BLaER1 treated with 17β-estradiol and CSF1 and Interleukin-3, amounts not matched to agents 10 nM and 100 nM (cell line): ENCODE measurements at regions not wholly inside any gene's neighbourhood (a gene's known extent, or its start where the extent isn't known, plus 50 kb on each side); places are given as distances from the start of the nearest gene placed in this dataset.

Source experiments
- H3K27ac ChIP-seq, 11 experiments: shearing (Covaris generic); formaldehyde crosslinking; 2 replicates each; pipeline ENCODE4 v1.8.1; 2022
- H3K27me3 ChIP-seq, 11 experiments: shearing (Covaris generic); formaldehyde crosslinking; 2 replicates each; pipeline ENCODE4 v1.8.1; 2022
- H3K36me3 ChIP-seq, 11 experiments: shearing (Covaris generic); formaldehyde crosslinking; 2 replicates each; pipeline ENCODE4 v1.8.1; 2022
- H3K4me1 ChIP-seq, 10 experiments: shearing (Covaris generic); formaldehyde crosslinking; 2 replicates each; pipeline ENCODE4 v1.8.1; 2022
- H3K4me2 ChIP-seq, 11 experiments: shearing (Covaris generic); formaldehyde crosslinking; 2 replicates each; pipeline ENCODE4 v1.8.1; 2022
- H3K4me3 ChIP-seq, 10 experiments: shearing (Covaris generic); formaldehyde crosslinking; 2 replicates each; pipeline ENCODE4 v1.8.1; 2022
- H3K9ac ChIP-seq, 11 experiments: shearing (Covaris generic); formaldehyde crosslinking; 2 replicates each; pipeline ENCODE4 v1.8.1; 2022
- H3K9me3 ChIP-seq, 11 experiments: shearing (Covaris generic); formaldehyde crosslinking; replicated peaks in 1 of 11; 2 replicates each; pipeline ENCODE4 v1.8.1; 2022
- H4K20me1 ChIP-seq, 11 experiments: shearing (Covaris generic); formaldehyde crosslinking; 2 replicates each; pipeline ENCODE4 v1.8.1; 2022
- Cebpa-rat ChIP-seq, 11 experiments: shearing (Covaris generic); IDR thresholded peaks; 2 replicates each; pipeline ENCODE4 v1.8.1; 2022

DNA sequence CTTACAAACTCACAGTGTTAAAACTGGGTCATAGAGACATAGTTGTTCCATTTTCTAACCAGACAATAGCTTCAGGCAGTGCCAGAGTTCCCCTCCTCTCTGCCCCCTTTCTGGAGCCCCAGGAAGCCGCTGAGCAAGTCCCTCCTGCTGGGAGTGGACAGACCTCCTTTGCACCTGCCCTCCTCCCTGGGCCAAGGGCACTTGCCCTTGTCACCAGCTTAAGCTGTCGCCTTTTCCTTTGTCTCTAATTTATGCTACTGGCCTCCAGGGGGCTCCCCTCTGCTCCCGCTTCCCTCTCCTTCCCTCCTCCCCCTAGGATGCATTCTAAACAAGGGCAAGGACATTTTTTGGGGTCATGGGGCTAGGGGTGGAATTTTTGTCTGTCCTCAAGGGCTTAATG, 182.4 kb downstream of the MIS18A start:
- no peaks in the 10 kb centered on the region for H4K20me1 ChIP-seq
- H3K27me3 ChIP-seq = no peaks in the 10 kb centered on the region
- H3K4me3 ChIP-seq = no peak overlapping the region
- 0 out of 22 replicates have a peak overlapping the region, but pooled peaks of 1 of the 11 experiments have one; percentile 6 for H3K27ac ChIP-seq
- H3K9ac ChIP-seq = peak overlapping the region in 2 of 11 experiments; percentile 21 to 50; a peak in 2 of 22 replicates
- no peak for TF ChIP-seq Cebpa-rat (IDR thresholded peaks at IDR 0.05)
- no peak overlapping the region for H3K4me2 ChIP-seq
- no peaks in the 10 kb centered on the region; a peak in 3 of 20 replicates for H3K4me1 ChIP-seq
- H3K9me3 ChIP-seq = peaks cover 0 to 21% (median 10%) of the 10 kb centered on the region in 11 experiments; a peak in 11 of 22 replicates
- H3K36me3 ChIP-seq = no peaks in the 10 kb centered on the region

GRCh38 chr21:32094804-32095203, 184.0 kb downstream of the MIS18A start:
- H3K4me3 ChIP-seq = no peak overlapping the region
- H4K20me1 ChIP-seq = no peaks in the 10 kb centered on the region
- H3K4me2 ChIP-seq = no peak overlapping the region
- H3K4me1 ChIP-seq = no peaks in the 10 kb centered on the region; a peak in 3 of 20 replicates
- H3K27ac ChIP-seq = no peak overlapping the region
- no peak for TF ChIP-seq Cebpa-rat (IDR thresholded peaks at IDR 0.05)
- peaks cover 0 to 21% (median 10%) of the 10 kb centered on the region in 11 experiments; a peak in 11 of 22 replicates for H3K9me3 ChIP-seq
- H3K36me3 ChIP-seq = no peaks in the 10 kb centered on the region
- H3K9ac ChIP-seq = no peak overlapping the region
- no peaks in the 10 kb centered on the region for H3K27me3 ChIP-seq

DNA sequence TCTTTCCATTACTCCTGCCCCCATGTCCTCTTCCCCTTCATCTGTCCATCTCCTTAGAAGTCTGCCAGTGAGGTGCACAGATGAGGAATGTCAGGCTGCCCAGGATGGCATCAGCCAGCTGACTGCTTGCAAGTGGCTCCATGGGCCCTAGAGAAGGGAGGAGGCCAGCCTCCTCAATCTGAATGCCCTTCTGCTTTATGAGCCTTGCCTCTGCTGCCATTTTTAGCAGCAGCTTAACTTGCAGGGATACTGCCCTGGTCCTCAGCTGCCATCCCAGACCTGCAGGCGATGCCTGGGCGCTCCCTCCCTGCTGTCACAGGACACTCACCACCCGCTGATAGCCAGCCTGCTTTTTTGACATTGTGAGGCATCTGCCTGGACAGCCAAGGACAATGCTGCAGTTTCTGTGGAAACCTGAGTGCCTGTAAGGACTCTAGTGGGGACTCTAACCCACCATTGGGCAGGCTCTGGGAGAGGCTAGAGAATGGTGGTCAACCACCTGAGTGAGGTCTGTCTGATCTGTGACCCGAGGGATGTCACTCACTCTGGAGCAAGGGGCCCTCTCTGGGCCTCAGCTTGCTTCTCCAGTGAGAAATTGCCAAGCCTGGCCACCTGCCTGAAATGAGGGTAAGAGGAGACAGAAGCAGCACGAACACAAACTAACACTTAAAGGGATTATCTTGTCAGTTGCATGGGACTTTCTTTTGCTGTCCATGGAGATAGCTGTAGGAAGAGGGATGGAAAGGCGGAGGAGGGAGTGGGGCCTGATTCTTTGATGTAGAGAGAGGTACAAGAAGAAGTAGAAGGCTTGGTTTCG, 185.0 kb downstream of the MIS18A start:
- no peak for TF ChIP-seq Cebpa-rat (IDR thresholded peaks at IDR 0.05)
- H3K4me3 ChIP-seq = no peak overlapping the region
- no peaks in the 10 kb centered on the region for H3K27me3 ChIP-seq
- no peak overlapping the region for H3K27ac ChIP-seq
- no peak overlapping the region for H3K4me2 ChIP-seq
- H3K36me3 ChIP-seq = no peaks in the 10 kb centered on the region
- no peaks in the 10 kb centered on the region; a peak in 3 of 20 replicates for H3K4me1 ChIP-seq
- no peak overlapping the region for H3K9ac ChIP-seq
- H3K9me3 ChIP-seq = peaks cover 0 to 21% (median 10%) of the 10 kb centered on the region in 11 experiments; a peak in 11 of 22 replicates
- no peaks in the 10 kb centered on the region for H4K20me1 ChIP-seq

DNA sequence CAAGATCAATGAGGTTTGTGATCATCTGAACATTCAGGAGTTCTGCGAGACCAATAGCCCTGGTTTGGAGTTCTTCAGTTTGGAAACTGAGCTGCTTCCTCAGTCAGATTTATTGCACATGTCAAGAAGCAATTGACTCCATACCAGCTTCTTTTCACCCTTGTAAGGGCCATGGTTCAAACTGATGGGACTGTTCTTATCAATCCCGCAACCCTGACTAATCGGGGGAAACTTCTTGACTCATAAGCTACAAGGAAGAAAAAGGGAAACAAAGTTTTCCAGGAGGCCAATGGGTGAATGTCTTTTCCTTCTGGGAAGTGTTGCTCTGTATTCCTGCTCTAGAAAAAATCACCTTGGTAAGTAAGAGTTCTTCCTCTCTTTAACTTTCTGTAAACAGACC, 187.9 kb downstream of the MIS18A start:
- Histone ChIP-seq H3K36me3 (no peaks in the 10 kb centered on the region), H3K4me2 (no peak overlapping the region), H4K20me1 (no peaks in the 10 kb centered on the region), H3K4me1 (no peaks in the 10 kb centered on the region), H3K27ac (no peak overlapping the region), H3K9me3 (peaks cover 0 to 21% (median 10%) of the 10 kb centered on the region in 11 experiments; a peak in 11 of 22 replicates), H3K27me3 (no peaks in the 10 kb centered on the region), H3K4me3 (no peak overlapping the region), H3K9ac (no peak overlapping the region)
- no peak for TF ChIP-seq Cebpa-rat (IDR thresholded peaks at IDR 0.05)

DNA sequence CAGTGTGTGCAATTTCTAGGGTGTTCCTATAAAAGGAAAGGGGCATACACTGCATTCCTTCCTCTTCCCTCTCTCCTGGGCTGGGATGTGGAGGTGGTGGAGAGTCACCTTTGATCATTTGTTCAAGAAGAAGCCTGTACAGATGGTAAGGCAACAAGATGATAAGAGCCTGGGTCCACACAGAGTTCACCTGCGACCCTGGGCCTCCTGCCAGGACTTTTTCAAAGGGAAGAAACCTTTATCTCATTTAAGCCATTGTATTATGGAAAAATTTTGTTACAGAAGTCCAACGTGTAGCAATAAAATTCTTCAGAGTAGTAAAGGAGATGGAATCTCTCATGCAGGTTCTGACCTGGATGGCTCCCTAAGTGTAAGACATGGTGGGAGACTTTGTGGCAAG, 189.1 kb downstream of the MIS18A start:
- Histone ChIP-seq H3K4me3 (no peak overlapping the region), H3K4me2 (no peak overlapping the region), H3K36me3 (no peaks in the 10 kb centered on the region), H3K27ac (no peak overlapping the region), H3K9ac (no peak overlapping the region), H3K4me1 (no peaks in the 10 kb centered on the region), H3K27me3 (no peaks in the 10 kb centered on the region), H4K20me1 (no peaks in the 10 kb centered on the region), H3K9me3 (peaks cover 0 to 21% (median 10%) of the 10 kb centered on the region in 11 experiments; a peak in 11 of 22 replicates)
- TF ChIP-seq Cebpa-rat (IDR thresholded peaks at IDR 0.05) = no peak

GRCh38 chr21:32088471-32088870, 190.4 kb downstream of the MIS18A start:
- no peaks in the 10 kb centered on the region for H3K4me1 ChIP-seq
- H3K27me3 ChIP-seq = no peaks in the 10 kb centered on the region
- no peak overlapping the region for H3K27ac ChIP-seq
- no peaks in the 10 kb centered on the region for H4K20me1 ChIP-seq
- no peaks in the 10 kb centered on the region for H3K36me3 ChIP-seq
- no peak overlapping the region for H3K4me3 ChIP-seq
- no peak overlapping the region for H3K4me2 ChIP-seq
- H3K9ac ChIP-seq = no peak overlapping the region
- no peak for TF ChIP-seq Cebpa-rat (IDR thresholded peaks at IDR 0.05)
- peaks cover 0 to 15% (median 9%) of the 10 kb centered on the region in 11 experiments; a peak in 9 of 22 replicates for H3K9me3 ChIP-seq

DNA sequence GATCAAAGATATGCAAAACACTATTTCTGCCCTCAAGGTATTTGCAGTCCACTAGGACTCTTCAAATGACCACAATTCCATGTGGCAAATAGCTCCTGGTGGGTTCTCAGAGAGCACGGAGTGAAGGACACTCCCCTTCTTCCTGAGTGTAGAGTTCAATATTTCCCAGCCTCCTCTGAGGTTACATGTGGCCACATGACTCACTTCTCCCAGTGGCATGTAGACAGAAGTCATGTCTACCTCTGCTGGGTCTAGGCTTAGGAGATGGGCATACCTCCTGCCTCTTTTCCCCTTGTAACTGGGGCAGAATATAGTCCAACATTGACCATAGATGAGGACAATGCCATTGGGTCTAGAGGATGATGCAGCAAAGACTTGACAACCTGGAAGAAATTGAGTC, 191.4 kb downstream of the MIS18A start:
- H3K9me3 ChIP-seq = peaks cover 0 to 5% (median under 1%) of the 10 kb centered on the region in 11 experiments; a peak in 3 of 22 replicates
- no peak overlapping the region for H3K9ac ChIP-seq
- H3K4me1 ChIP-seq = no peaks in the 10 kb centered on the region
- no peaks in the 10 kb centered on the region for H3K36me3 ChIP-seq
- no peak overlapping the region for H3K4me2 ChIP-seq
- H4K20me1 ChIP-seq = no peaks in the 10 kb centered on the region
- H3K4me3 ChIP-seq = no peak overlapping the region
- H3K27me3 ChIP-seq = no peaks in the 10 kb centered on the region
- H3K27ac ChIP-seq = no peak overlapping the region
- no peak for TF ChIP-seq Cebpa-rat (IDR thresholded peaks at IDR 0.05)

DNA sequence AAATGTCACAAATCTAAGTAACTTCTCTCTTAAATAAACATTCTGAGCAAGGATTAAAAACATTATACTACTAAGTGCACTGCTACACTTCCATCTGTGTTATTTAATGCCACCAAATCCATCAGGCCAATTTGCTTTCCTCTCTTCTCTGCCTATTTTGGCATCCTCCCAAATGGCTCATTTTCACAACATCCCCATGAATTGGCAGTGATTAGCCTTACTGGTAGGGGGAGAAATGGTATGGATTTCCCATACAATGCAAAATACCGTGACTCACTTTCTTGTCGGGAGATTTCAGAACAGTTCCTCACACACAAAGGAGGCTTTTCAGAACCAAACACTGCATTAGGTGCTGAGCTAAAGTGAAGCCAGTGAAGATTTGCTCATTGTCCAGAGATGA, 195.7 kb downstream of the MIS18A start:
- H3K9ac ChIP-seq = no peak overlapping the region
- H3K27me3 ChIP-seq = no peaks in the 10 kb centered on the region
- no peak for TF ChIP-seq Cebpa-rat (IDR thresholded peaks at IDR 0.05)
- no peak overlapping the region for H3K4me2 ChIP-seq
- no peaks in the 10 kb centered on the region for H3K4me1 ChIP-seq
- H3K27ac ChIP-seq = no peak overlapping the region
- H3K9me3 ChIP-seq = no peaks in the 10 kb centered on the region
- H3K4me3 ChIP-seq = no peak overlapping the region
- H3K36me3 ChIP-seq = no peaks in the 10 kb centered on the region
- no peaks in the 10 kb centered on the region for H4K20me1 ChIP-seq

- Histone ChIP-seq H3K36me3 (no peaks in the 10 kb centered on the region), H3K4me2 (no peak overlapping the region), H3K27ac (no peak overlapping the region), H4K20me1 (no peaks in the 10 kb centered on the region), H3K9ac (no peak overlapping the region), H3K4me1 (no peaks in the 10 kb centered on the region), H3K9me3 (no peaks in the 10 kb centered on the region), H3K4me3 (no peak overlapping the region), H3K27me3 (no peaks in the 10 kb centered on the region)
- no peak for TF ChIP-seq Cebpa-rat (IDR thresholded peaks at IDR 0.05)
These were observed 196.4 kb downstream of the MIS18A start for GRCh38 chr21:32082466-32082865.

- Histone ChIP-seq H3K4me2 (no peak overlapping the region), H3K4me3 (no peak overlapping the region), H4K20me1 (no peaks in the 10 kb centered on the region), H3K27me3 (no peaks in the 10 kb centered on the region), H3K9me3 (no peaks in the 10 kb centered on the region), H3K27ac (no peak overlapping the region), H3K36me3 (no peaks in the 10 kb centered on the region), H3K4me1 (peaks cover 0 to 16% (median 0%) of the 10 kb centered on the region in 10 experiments; a peak in 4 of 20 replicates), H3K9ac (no peak overlapping the region)
- no peak for TF ChIP-seq Cebpa-rat (IDR thresholded peaks at IDR 0.05)
These were observed 200.8 kb downstream of the HUNK start for GRCh38 chr21:32073593-32073992.
